Activated effector memory CD4-positive, alpha-beta T cell treated with anti-CD3 and anti-CD28 coated beads, Interleukin-2, amount 50 U/mL, for 16 hours (primary cell): ENCODE measurements at regions not wholly inside any gene's neighbourhood (a gene's known extent, or its start where the extent isn't known, plus 50 kb on each side); places are given as distances from the start of the nearest gene placed in this dataset.

Experiments
- DNase-seq: peaks from one replicate; pipeline ENCODE4 v3.0.0-alpha.2; 2020

DNA sequence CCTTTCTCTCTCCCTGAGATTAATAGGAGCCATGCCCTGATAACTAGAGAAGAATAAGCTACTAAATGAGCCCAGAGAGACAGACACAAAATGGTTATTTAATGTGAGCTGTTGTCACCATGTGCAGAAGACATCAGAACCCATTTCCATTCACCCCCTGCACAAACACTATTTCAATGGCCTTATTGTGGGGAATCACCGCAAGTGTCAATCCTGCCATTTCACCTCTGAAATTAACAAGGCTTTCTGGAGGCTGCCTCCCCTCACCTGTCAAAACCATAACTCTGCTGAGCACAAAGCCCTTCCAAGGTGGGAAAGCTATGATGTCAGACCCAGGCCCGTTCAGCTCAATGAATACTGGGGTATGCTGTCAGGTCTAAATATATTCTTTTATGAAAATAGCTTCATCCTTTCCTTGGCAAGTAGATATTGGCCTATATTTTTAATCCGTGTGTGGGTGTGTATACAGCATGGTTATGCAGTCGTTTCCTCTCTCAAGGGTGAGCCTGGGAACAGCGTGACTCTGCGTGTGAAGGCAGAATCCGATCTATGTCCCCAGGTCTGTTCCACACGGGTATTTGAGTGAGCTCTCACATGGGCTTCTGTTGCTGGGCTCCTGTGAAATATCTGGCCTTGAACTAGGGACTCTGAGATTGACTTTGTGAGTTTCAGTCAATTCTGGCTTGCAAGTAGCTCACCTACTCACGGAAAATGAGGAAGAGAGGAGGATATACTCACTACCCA lies 266.3 kb downstream of the FBXW7 start:
- no peak for DNase-seq

DNA sequence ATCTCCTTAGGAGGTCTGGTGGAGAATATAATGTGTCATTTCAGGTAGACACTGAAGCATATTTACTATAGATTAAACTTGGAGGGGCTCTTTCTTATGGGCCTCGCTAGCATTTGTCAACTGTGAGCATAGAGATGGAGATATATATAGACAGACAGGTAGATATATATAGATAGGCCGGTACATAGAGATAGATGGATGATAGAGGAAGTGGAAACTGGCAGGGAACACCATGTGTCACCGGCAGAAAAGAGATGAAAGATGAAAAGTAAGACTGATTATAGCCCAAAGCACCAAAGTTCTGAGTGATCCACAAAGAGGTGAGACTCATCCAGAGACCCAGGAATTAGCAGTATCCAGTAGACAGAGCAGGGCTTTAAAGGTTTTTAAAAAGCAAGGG lies 268.1 kb downstream of the FBXW7 start:
- no peak for DNase-seq

GRCh38 chr4:152266831-152267480 lies 268.9 kb downstream of the FBXW7 start:
- DNase-seq, result no peak

DNA sequence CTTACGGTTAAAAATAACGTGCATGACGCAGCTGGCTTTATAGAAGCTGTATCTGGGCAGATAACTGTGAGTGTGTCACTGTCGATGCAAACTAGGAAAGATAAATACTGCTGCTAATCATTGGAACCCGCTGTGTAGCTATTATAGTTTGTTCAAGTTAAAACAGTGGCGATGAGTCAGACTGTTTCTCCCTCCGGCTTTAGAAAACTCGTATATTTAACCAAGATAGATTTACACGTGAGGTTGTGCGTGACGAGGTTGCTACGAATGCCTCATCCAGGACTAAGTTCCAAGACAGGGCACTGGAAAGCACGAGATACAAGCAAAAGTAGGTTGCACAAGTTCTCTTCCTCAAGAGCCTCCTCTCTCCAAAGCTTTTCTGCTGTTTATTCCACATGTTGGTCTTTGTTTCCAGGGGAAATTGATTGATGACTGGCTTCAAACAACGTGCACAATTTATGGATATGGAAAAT lies 270.7 kb downstream of the FBXW7 start:
- no peak for DNase-seq

DNA sequence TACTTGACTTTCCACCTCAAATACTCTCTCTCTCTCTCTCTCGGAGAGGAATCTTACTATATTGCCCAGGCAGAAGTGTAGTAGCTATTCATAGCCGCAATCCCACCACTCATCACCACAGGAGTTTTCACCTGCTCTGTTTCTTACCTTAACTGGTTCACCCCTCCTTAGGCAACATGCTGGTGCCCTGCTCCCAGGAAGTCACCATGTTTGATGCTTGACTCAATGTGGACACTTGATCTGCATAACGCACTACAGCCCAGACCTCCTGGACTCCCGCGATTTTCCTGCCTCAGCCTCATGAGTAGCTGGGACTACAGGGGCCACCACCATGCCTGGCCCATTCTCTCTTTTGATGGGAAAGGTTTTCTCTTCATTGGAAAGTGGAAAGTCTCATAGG lies 271.8 kb downstream of the FBXW7 start:
- no peak for DNase-seq

DNA sequence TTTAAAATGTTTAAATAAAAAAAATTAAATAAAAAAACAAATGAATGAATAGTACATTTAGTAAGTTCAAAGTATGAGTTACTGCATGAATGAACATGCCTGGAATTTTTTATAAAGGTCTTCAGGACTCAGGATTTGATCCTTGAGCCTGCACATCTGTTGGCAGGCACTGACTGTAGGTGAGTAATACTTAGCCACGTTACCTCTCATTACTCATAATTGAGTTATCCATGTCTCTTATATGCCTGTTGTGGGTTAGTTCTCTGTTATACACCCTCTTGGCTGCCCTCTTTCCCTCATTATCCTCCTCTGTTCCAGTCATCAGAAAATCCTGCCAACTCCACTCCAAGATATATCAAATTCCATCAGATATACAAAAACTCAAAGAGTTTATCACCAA lies 276.0 kb downstream of the FBXW7 start:
- DNase-seq, result no peak

DNA sequence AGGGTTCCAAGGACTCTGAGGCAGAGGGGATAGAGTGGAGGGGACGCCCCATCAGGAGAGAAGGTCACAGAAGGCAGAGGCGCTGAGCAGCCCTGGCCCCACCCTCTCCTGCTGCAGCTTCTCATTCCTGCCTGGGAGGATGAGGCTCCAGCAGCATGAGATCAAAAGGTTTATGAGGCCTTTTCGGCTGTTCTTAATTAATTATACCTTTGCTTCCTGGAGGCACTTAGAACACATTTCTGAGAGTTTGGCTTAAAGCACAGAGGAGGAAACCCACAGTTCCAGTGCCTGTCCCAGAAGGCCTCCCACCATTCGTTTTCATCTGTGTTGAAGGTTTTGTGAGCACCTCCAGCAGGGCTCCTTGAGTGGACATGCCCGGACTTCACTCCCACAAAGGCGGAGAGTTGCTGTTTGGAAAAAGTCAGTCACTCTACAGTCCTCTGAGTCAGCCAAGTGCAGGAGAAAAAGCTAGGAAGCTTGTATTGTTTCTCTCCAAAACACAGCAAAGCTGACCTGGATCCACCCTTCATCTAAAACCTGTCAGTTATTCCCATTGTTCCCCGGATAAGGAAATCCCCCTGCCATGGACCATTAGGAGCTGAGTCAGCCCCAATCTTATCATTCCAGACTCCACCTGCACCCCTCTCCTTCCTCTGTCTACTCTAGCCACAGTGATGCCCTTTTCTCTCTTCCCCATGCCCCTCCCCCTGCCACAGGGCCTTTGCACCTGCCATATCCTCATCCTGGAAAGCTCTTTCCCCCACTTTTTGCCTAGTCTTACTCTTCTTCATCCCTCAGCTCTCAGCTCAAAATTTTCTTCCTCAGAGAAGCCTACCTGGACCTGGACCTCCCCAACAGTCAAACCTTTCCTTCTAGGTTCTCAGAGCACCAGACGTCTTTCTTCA lies 276.8 kb downstream of the FBXW7 start:
- no peak for DNase-seq

DNA sequence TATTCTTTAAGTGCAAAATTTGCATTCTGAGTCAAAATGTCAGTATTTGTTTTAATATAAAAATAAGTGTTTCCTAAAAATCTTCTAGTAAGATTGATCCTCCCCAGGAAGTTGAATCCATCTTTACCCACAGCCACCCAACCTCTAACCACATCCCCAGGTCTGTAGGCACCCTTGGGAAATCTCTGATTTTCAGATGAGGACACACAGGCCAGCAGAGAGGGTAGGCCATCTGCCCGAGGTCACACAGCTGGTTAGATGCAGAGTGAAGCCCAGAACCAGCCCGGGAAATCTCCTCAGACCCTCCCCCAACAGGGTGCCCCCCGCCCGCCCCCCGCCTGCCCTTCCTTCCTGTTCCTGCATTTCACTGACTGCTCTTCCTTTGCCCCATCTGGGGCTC lies 277.5 kb downstream of the FBXW7 start:
- no peak for DNase-seq

DNA sequence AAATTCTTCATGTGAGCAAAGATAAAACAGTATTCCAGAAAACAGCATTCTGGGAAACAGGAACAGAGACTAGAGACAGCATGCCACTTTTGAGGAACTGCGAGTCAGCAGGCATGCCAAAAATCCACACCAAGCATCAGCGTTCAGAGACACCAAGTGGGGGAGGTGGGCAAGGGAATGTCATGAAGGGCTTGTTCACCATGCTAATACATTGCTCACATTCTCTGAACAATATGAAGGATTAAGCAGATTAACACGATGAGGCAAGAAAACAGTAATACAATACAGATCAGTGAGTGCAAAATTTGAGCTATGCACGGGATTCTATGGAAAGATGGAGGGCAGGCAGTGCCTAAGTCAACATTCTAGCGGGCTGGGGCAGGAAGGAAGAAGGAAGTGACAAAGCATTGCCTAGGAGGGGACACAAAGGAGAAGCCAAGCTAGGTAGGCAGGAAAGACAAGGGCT lies 278.3 kb downstream of the FBXW7 start:
- DNase-seq, result no peak

- no peak for DNase-seq
Observed at GRCh38 chr4:152256996-152257395, 278.9 kb downstream of the FBXW7 start.

DNA sequence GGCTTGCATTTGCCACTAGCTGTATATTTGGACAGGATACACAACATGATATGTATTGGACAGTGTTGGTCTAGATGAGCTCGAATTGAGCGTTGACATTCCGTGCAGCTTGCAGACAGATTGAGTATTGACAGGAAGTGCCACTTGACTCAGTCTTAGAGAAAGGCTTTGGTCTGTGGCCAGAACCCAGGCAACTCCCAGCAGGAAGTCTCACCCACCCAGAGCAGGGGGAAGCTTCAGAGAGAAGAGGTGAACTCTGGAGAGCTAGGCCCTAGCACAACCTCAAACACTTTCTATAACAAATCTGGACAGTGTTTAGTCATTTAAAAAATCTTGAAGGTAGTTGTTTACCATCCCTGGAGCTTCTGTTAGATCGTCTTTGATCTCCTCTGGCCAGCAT lies 280.5 kb downstream of the FBXW7 start:
- peak; percentile 78 for DNase-seq

GRCh38 chr4:152248347-152248746 lies 287.5 kb downstream of the FBXW7 start:
- no peak for DNase-seq

DNA sequence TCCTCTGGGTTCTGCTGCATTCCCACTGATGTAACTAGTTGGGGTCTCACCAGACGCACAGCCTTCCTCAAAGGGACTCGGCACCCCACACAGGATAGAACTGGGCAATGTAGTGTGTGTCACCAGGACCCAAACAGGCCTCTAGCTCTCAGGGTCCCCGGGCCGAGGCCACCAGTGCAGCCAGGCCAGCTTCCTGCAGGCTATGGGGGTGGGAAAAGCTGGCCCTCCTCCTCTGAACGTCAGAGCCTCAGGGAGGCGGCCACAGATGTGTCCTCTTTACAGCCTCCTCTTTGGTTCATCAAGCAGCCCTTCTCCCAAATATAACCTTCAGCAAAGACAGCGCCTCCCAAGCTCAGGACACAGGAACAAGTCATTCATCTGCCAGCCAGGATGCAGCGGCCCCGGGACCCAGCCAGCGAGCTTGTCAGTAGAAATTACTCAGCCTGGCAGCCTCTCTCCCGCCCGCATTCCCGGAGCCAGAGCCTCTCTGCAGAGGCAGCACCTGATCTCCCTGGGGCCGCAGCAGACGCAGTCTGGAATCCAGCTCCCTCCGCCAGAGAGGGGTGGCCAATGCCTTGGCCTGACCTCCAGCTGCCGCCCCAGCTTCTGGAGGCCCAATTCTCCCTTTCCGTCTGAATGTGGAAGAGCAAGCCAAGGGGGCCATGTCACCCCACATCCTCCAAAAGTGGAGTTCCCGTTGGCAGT lies 288.5 kb downstream of the FBXW7 start:
- DNase-seq, result no peak

GRCh38 chr4:152246659-152247058 lies 289.2 kb downstream of the FBXW7 start:
- DNase-seq, result peak; percentile 67

DNA sequence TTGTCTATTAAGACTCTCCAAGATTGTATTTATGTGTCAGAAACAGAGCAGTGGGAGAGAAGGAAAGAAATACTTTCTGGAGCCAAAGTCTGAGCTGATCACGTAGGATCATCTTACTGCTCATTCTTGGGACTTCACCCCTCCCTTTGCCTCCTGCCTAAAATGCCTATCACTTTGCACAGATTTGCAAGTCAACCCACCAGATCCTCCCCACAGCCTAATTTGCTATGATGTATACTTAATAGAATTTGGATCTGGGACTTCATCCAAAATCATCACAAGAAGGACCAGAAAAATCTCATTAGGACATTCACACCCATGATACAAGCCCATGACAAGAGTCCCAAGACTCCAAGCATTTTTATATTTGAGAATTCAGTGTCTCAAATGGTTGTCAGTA lies 290.2 kb downstream of the FBXW7 start:
- DNase-seq, result no peak

DNA sequence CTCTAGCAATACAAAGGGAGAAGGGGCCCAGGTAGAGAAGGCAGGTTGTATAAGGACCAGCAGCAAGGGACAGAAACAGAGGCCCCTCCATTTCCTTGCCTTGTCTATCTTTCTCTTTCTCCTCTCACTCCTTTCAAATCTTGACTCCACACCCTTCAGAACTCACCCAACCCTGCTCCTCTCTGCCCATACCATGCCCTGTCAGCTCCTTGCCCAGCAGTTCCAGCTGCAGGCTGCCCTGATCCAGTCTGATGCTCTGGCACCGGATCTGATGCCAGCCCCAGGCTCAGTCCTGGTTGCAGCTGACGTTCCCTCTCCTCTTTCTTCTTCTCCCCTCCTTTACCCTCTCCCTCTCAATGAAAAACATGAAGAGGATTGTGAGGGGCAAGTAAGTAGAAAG lies 291.2 kb downstream of the FBXW7 start:
- DNase-seq, result no peak

DNA sequence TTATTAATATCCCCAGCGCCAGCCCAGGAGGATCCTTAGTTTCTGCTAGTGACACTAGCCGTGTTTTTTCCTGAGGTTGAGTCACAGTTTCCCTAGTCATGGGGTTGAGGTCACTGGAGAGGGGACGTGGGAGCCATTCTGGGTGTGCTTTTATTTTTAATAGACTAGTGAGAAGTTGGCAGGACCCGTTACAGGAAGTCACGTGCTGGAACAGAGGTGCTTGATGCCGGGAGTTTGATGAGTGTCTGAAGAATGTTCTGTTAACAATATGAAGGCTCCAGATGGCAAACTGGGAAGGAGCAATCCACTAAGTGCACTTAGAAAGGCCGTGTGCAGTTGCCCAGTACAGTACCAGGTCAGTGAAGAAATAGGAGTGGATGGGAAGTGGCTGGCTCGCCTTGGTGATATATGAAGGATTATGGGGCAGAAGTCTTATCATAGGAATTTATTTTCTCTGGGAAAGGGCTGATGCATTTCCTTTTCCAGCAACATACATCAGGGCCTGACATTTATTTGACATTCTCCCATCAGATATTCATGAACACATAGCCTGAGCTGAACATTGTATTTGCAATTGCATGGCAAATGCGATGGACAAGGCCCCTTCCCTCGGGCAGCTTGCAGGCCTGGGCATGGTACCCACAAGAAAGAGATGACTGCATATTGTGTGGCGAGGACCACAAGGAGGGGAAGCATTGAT lies 291.8 kb downstream of the FBXW7 start:
- DNase-seq, result no peak

DNA sequence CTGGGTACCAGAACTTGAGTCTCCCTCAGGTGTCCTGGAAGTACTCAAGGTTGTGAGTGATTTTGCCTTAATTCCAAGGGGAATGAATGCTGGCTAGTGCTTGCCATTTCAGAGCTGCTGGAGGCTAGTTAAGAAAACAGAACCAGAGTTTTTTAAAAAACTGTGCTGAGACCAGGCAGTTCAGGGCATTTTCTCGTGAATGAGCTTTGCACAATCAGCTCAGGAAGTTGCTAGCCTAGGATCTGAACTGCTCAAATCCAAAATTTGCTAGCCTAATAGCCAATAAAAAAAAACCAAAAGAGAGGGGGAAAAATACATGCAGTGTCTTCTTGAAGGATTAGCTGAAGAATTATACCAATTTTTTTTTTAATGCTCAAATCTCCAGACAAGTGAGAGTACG lies 292.7 kb downstream of the FBXW7 start:
- no peak for DNase-seq

DNA sequence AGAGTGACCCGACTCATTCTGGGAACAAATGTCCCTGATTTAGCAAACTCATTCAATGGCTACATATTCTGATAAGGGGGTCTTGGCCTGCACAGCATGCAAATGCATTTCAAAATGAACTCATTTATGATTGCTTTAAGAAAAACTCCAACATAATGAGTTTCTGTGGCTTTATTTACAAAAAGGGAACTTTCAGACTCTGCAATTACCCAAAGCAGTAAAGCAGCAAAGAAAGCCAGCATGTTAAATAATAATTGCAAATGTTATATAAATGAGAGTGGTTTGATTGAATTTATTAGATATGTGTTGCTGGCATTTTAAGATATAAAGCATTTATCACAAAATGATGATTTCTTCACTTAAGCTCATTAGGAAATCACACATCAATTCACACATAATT lies 295.7 kb downstream of the FBXW7 start:
- DNase-seq, result no peak

GRCh38 chr4:152239216-152239615 lies 296.7 kb downstream of the FBXW7 start:
- no peak for DNase-seq

GRCh38 chr4:152236519-152237056 lies 299.3 kb downstream of the FBXW7 start:
- DNase-seq, result no peak

GRCh38 chr4:152235718-152236117 lies 300.2 kb downstream of the FBXW7 start:
- no peak for DNase-seq
